CD14-positive monocyte (primary cell): ENCODE measurements at regions not wholly inside any gene's neighbourhood (a gene's known extent, or its start where the extent isn't known, plus 50 kb on each side); places are given as distances from the start of the nearest gene placed in this dataset.

Source experiments
- DNase-seq, 3 donors: peaks; one replicate each; pipeline ENCODE4 v3.0.0-alpha.2; 2011 to 2022
- H2AFZ ChIP-seq: 2 replicates; pipeline ENCODE4 v1.6.0; 2012; ENCODE audit warnings: mild to moderate bottlenecking, low read depth, low read length, inconsistent platforms; ENCODE audit not compliant: insufficient read depth, poor library complexity, severe bottlenecking
- H3K27ac ChIP-seq, 2 donors: 1 replicate in 1 of 2; 2 replicates in 1 of 2; pipeline ENCODE4 v1.5.1; 2012 to 2013; ENCODE audit warnings: low read length in 2 of 2, control low read depth in 1 of 2, inconsistent platforms in 1 of 2, low read depth in 1 of 2, mild to moderate bottlenecking in 1 of 2
- H3K27me3 ChIP-seq, 2 donors: one replicate each; pipeline versions ENCODE4 v1.6.0 to v1.6.1; 2011 to 2013; ENCODE audit warnings: low read length in 2 of 2; ENCODE audit not compliant: control insufficient read depth in 2 of 2, insufficient read depth in 2 of 2
- H3K36me3 ChIP-seq, 2 donors: replicated peaks in 1 of 2; 1 replicate in 1 of 2; 2 replicates in 1 of 2; pipeline versions ENCODE4 v1.5.1 to v1.6.1; 2012 to 2013; ENCODE audit warnings: low read length in 2 of 2, control low read depth in 1 of 2, inconsistent platforms in 1 of 2, mild to moderate bottlenecking in 1 of 2; ENCODE audit not compliant: insufficient read depth in 2 of 2, control insufficient read depth in 1 of 2
- H3K4me1 ChIP-seq, 2 donors: 1 replicate in 1 of 2; 2 replicates in 1 of 2; pipeline versions ENCODE4 v1.5.1 to v1.6.1; 2012 to 2013; ENCODE audit warnings: low read length in 2 of 2, control low read depth in 1 of 2, inconsistent platforms in 1 of 2, mild to moderate bottlenecking in 1 of 2, moderate library complexity in 1 of 2; ENCODE audit not compliant: insufficient read depth in 2 of 2, control insufficient read depth in 1 of 2
- H3K4me2 ChIP-seq: replicated peaks from 2 replicates; pipeline ENCODE3; 2012; ENCODE audit warnings: low read length, moderate library complexity, mild to moderate bottlenecking; ENCODE audit not compliant: poor library complexity, severe bottlenecking; ENCODE audit errors: extremely low read depth
- H3K4me3 ChIP-seq, 3 experiments: fragments of 200-600 bp in 1 of 3; sonication (generic) in 1 of 3; replicated peaks in 1 of 3; 1 replicate in 2 of 3; 2 replicates in 1 of 3; pipeline ENCODE4 v1.5.1; 2011 to 2013; ENCODE audit warnings: low read length in 3 of 3, mild to moderate bottlenecking in 3 of 3, control low read depth in 2 of 3, low read depth in 2 of 3, inconsistent platforms in 1 of 3, moderate library complexity in 1 of 3
- H3K79me2 ChIP-seq: 2 replicates; pipeline ENCODE4 v1.6.0; 2012; ENCODE audit warnings: mild to moderate bottlenecking, control low read depth, inconsistent platforms, low read length, moderate library complexity; ENCODE audit not compliant: insufficient read depth
- H3K9ac ChIP-seq: 2 replicates; pipeline ENCODE4 v1.6.0; 2017; ENCODE audit warnings: low read length, mild to moderate bottlenecking; ENCODE audit not compliant: insufficient read depth, poor library complexity, severe bottlenecking
- H3K9me3 ChIP-seq, 2 donors: replicated peaks in 1 of 2; 1 replicate in 1 of 2; 2 replicates in 1 of 2; pipeline versions ENCODE4 v1.5.1 to v1.6.1; 2012 to 2013; ENCODE audit warnings: low read length in 2 of 2, control low read depth in 1 of 2; ENCODE audit not compliant: control insufficient read depth in 1 of 2, insufficient read depth in 1 of 2
- H4K20me1 ChIP-seq: 2 replicates; pipeline ENCODE4 v1.6.0; 2012; ENCODE audit warnings: mild to moderate bottlenecking, low read length, control low read depth, moderate library complexity; ENCODE audit not compliant: insufficient read depth
- H3K27ac Mint-ChIP-seq, 7 donors: one replicate each; pipeline ENCODE4 v1.8.0; 2020; ENCODE audit warnings: mild to moderate bottlenecking in 7 of 7, mixed read lengths in 7 of 7, moderate library complexity in 6 of 7, inconsistent platforms in 2 of 7
- H3K27me3 Mint-ChIP-seq, 3 donors: one replicate each; pipeline ENCODE4 v1.8.0; 2021 to 2022; ENCODE audit warnings: low read depth in 3 of 3, mild to moderate bottlenecking in 3 of 3, mixed read lengths in 3 of 3, moderate library complexity in 3 of 3, inconsistent platforms in 1 of 3
- H3K36me3 Mint-ChIP-seq, 2 donors: one replicate each; pipeline ENCODE4 v1.8.0; 2020; ENCODE audit warnings: mixed read lengths in 2 of 2, inconsistent platforms in 1 of 2, mild to moderate bottlenecking in 1 of 2
- H3K4me1 Mint-ChIP-seq: one replicate; pipeline ENCODE4 v1.8.0; 2020; ENCODE audit warnings: mild to moderate bottlenecking, mixed read lengths
- H3K4me3 Mint-ChIP-seq, 2 donors: one replicate each; pipeline ENCODE4 v1.8.0; 2020; ENCODE audit warnings: mild to moderate bottlenecking in 2 of 2, mixed read lengths in 2 of 2, moderate library complexity in 1 of 2
- H3K9me3 Mint-ChIP-seq, 7 donors: one replicate each; pipeline ENCODE4 v1.8.0; 2020 to 2022; ENCODE audit warnings: mixed read lengths in 7 of 7, mild to moderate bottlenecking in 6 of 7, moderate library complexity in 6 of 7, inconsistent platforms in 2 of 7
- WGBS: methylation state at CpG from one replicate; pipeline ENCODE4 v1.1.5; 2013; ENCODE audit warnings: missing lambda C conversion rate; ENCODE audit not compliant: insufficient coverage; 5-methylcytosine and 5-hydroxymethylcytosine counted together
- intact Hi-C, 2 donors: fragments of 100-400 bp; cut with micrococcal nuclease; formaldehyde crosslinking; loops; one replicate each; pipeline versions ENCODE4 v1.15.0 to v1.15.1; 2023
- TF ChIP-seq, protein P1 (sequence below): fragments of 200-600 bp; IDR thresholded peaks from one replicate; pipeline ENCODE4 v1.8.0; 2022; ENCODE audit warnings: antibody characterized with exemption, mild to moderate bottlenecking

DNA sequence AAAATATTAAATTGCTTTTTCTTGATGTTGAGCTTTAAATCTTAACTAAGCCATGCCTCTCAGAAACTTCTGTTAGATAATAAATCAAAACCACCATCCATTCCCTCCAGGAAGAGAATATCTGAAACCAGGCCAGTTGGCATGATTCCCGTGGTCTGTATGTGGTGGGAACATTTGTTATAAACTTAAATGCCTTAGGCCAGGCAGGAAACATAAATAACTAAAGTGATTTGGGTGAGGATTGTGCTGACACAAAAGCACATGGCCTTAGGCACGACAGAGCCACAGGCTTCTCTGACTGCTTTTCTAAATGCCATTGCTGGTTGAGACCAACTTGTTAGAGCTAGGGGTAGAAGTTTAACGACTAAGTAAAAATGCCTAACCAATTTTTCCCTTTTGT lies 255.9 kb downstream of the GABRG2 start:
- TF ChIP-seq, protein P1, sequence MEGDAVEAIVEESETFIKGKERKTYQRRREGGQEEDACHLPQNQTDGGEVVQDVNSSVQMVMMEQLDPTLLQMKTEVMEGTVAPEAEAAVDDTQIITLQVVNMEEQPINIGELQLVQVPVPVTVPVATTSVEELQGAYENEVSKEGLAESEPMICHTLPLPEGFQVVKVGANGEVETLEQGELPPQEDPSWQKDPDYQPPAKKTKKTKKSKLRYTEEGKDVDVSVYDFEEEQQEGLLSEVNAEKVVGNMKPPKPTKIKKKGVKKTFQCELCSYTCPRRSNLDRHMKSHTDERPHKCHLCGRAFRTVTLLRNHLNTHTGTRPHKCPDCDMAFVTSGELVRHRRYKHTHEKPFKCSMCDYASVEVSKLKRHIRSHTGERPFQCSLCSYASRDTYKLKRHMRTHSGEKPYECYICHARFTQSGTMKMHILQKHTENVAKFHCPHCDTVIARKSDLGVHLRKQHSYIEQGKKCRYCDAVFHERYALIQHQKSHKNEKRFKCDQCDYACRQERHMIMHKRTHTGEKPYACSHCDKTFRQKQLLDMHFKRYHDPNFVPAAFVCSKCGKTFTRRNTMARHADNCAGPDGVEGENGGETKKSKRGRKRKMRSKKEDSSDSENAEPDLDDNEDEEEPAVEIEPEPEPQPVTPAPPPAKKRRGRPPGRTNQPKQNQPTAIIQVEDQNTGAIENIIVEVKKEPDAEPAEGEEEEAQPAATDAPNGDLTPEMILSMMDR = no peak
- Histone ChIP-seq H3K4me2 (no peak overlapping the region), H3K79me2 (no peaks in the 10 kb centered on the region), H3K9ac (no peak overlapping the region), H4K20me1 (no peaks in the 10 kb centered on the region), H3K4me1 (no peaks in the 10 kb centered on the region), H3K4me3 (no peak overlapping the region), H2AFZ (no peak overlapping the region), H3K27me3 (no peaks in the 10 kb centered on the region), H3K9me3 (peaks cover 0 to 13% of the 10 kb centered on the region in 2 donors), H3K27ac (no peak overlapping the region), H3K36me3 (no peaks in the 10 kb centered on the region)
- intact Hi-C loops = no loop called here
- Mint-ChIP-seq H3K27ac (no peak overlapping the region), H3K4me1 (no peaks in the 10 kb centered on the region), H3K27me3 (no peaks in the 10 kb centered on the region), H3K36me3 (no peaks in the 10 kb centered on the region), H3K9me3 (peaks cover 5 to 14% (median 7%) of the 10 kb centered on the region in 7 donors), H3K4me3 (no peak overlapping the region)
- DNase-seq = no peak
- WGBS = no CpG with 5 or more reads among the region's 3 CpGs

- no peak overlapping the region for H3K4me2 ChIP-seq
- no peak overlapping the region for H3K27ac ChIP-seq
- peaks cover 0 to under 1% (median 0%) of the 10 kb centered on the region in 3 donors for H3K27me3 Mint-ChIP-seq
- no peaks in the 10 kb centered on the region for H3K79me2 ChIP-seq
- no peaks in the 10 kb centered on the region for H4K20me1 ChIP-seq
- TF ChIP-seq, protein P1 = no peak
- no peaks in the 10 kb centered on the region for H3K36me3 ChIP-seq
- H3K36me3 Mint-ChIP-seq = no peaks in the 10 kb centered on the region
- no peak overlapping the region for H3K27ac Mint-ChIP-seq
- intact Hi-C loops = no loop called here
- no peak overlapping the region for H3K4me3 Mint-ChIP-seq
- H3K4me3 ChIP-seq = no peak overlapping the region
- H2AFZ ChIP-seq = no peak overlapping the region
- peaks cover 2 to 9% (median 4%) of the 10 kb centered on the region in 7 donors for H3K9me3 Mint-ChIP-seq
- H3K9ac ChIP-seq = no peak overlapping the region
- peaks cover 5 to 6% of the 10 kb centered on the region in 2 donors for H3K9me3 ChIP-seq
- H3K4me1 ChIP-seq = no peaks in the 10 kb centered on the region
- H3K27me3 ChIP-seq = no peaks in the 10 kb centered on the region
- no CpG with 5 or more reads among the region's 3 CpGs for WGBS
- no peaks in the 10 kb centered on the region for H3K4me1 Mint-ChIP-seq
- no peak for DNase-seq
Observed at GRCh38 chr5:162324328-162324727, 256.8 kb downstream of the GABRG2 start.
